DMS153 treated with DMSO at 0.1 percent for 48 hours (cell line): ENCODE measurements at regions not wholly inside any gene's neighbourhood (a gene's known extent, or its start where the extent isn't known, plus 50 kb on each side); places are given as distances from the start of the nearest gene placed in this dataset.
"Not testable (repeated sequence)": the region's sequence is repeated elsewhere in the genome, so short reads cannot be mapped to it uniquely, and the experiment has no call there.

ENCODE experiments used
- DNase-seq: peaks from one replicate; lab custom pipeline; 2025; ENCODE audit not compliant: unreplicated experiment; lab: John Stamatoyannopoulos, UW

DNA sequence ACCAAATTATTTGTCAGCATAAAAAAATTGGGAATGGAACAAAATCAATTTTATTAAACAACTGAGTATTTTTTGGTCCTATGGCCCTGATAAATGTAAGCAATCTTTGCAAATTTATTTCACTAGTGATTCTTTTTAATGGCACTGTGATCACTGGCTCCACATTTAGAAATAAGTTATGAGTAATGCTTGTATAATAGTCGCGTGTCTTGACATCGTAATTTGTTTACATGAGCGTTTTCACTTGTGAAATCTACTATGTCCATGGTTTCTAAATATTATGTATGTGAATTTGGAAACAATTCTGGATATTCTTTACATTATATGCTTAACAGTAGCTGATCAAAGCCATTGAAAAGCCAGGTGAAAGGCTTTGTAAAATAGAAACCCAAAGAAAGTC lies 817.5 kb downstream of the EFNA5 start:
- no peak for DNase-seq

DNA sequence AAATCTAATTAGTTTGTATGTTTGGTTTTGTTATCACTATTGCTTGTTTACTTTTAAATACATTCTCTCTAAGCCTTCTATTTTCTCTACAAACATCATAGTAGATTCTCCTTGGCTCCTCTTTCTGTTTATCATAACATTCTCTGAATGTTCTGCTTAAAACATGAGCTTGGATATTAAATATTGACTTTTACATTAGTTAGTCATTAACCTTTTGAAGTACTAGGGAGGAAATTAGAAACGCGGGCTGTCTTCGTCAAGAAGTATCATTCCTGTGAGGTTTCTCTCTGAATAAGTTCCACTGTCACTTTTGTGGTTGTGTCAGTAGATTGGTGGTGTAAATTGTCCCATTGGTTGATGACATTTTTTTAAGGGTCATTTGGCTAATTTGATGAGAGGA lies 821.5 kb downstream of the EFNA5 start:
- DNase-seq: no peak

DNA sequence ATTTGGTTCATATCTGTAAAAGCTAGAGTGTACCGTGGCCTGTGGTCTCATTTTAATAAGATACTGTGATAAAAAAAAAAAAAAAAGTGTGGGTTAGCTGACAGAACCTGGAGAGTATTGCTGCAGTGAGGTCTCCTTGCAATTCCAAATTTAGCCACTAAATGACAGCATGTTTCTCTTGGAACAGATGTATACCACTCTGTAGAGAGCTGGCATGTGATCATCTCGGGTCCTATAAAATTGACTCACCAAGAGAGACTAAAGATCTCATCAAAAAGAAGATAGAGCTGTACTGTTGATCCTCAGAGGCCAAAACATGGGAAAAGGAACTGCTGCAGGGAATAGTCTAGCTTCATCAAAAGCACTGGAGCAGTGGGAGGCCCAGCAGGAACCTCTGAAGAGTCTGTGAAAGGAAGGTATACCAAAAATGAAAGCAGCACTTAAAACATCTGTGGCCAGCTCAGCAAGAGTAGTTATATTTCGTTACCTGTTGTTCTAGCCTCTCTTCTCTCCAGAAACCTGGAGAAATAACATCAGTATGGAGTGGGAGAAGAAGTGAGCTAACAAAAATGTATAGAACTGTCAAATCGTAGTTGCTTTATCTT lies 826.8 kb downstream of the EFNA5 start:
- DNase-seq: no peak

DNA sequence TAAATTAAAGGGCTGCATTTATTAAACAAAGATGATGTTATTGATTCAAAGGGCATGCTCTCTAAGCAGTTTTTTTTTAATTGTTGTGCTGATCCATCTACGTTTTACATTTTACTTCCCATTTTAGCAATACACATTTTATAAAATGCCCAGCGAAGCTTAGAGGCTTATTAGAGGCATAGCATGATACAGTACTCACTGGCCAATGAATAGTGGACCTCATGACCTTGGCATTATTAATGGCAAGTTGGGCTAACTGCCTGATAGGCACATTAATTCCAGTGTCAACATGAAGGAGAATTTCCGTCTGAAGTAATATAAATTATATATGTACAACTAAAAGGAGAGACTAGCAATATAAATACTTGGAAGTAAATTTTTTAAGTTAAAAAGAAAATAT lies 837.2 kb downstream of the EFNA5 start:
- no peak for DNase-seq

DNA sequence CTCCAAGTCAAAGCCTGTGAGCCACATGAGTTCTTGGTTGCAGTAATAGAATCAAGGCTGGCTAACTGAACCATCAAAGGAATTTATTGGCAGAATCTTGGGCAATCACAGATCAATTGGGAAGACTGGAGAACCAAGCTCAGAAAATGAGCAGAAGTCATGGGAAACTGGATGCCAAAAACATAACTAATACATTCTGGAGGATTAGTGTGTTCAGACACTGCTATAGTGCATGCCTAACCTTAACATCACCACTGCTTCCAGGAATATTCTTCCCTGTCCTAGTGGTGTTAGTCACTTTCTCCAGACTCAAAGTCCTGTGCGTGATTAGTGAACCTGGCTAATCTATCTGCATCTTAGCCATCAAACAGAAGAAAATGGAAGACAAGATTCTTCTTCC lies 843.7 kb downstream of the EFNA5 start:
- no peak for DNase-seq

DNA sequence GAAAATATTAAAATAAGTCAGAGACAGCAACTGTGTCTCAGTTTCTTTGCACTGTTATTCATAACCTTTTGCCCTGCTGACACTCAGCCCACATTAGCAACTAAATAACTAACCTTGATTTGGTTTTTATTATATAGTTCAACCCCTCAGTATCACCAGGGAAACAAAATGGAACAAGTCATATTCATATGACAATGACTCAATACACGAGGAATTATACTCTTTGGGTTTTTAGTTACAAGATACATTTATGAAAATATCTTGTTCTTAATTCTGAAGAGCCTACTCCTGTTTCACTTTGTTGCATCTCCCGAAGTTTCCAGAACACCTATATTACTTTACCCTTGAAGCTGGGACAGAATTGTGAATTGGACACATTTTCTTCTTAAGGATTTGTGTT lies 845.4 kb downstream of the EFNA5 start:
- DNase-seq: no peak

DNA sequence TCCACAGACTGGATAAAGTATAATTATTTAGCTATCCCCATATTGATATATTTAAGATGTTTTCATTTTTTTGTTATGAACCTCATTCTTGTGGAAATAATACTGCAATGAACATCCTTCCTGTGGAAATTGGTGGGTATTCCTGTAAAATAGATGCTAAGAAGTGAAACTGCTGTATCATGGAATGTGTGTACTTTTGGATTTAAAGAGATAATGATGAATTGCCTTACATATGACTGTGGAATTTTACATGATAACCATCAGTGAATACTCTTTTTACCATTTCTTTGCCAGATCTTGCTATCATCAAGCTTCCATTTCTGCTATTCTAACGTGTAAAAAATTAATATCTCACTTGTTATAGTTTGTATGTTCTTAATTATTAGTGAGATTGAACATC lies 847.9 kb downstream of the EFNA5 start:
- DNase-seq: no peak

DNA sequence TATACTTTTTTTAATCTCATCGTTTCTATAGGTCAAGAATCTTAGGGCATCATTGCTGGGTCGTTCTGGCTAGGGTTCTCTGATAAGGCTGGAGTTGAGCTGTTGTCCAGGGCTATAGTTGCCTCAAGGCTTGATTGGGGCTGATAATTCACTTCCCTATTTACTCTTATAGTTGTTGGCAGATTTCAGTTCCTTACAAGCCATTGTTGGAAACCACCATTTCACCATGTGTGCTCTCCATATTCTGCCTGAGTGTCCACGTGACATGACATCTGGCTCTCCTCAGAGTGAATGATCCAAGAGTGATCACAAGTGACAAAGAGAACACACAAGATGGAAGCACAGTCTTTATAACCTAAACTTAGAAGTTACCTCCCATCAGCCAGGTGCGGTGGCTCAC lies 852.2 kb downstream of the EFNA5 start:
- no peak for DNase-seq

DNA sequence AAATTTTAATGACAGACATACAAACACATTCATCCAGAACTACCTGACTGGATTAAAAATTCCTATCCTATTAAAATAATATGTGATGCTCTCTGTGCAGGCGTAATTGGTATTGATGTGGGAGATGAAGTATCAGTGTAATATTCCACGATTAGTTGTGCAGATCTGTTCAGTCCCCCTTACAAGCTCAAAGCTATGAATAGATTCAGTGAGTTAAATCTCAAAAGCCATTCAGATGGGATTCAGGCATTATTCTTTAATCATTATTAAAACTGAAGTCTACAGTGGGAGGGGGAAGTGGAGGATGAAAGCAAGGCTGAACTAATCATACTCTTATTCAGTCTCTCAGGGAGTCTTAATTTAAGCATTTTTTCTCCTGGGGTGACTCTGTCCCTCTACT lies 855.8 kb downstream of the EFNA5 start:
- no peak for DNase-seq

DNA sequence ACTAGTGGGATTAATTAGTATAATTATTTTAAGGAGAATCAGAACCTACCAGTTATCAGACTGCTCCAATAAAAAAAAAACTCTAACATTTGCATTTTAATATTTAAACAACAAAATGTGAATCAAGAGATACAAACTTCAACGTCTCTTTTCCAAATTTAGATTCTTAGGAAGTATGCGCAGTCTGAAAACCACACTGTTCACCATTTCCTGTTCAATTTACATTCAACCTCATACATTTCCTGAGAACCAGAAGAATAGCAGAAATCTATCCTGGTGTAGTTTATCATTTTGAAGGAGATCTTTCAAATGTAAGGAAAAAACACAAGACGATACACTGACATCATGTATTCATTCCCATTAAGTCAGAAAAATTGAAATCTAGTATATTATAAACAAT lies 869.2 kb downstream of the EFNA5 start:
- no peak for DNase-seq

DNA sequence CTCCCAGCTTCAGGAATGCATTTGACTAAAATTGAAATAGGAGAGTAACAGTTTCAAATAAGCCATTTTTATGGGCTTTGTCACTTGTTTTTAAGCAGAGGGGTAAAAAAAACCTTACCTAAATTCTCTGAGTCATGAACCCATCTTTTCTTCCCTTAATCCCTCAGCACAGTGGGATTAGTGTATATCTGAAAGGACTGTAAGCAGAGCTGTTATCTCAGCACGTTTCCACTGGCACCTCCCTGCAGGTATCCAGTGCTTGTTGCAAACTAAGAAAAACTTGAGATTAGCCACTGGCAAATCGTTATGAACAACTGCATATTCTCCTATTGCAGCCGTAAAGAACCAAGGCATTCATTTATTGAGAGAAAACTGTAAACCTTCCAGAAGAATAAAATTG lies 872.7 kb downstream of the EFNA5 start:
- no peak for DNase-seq

DNA sequence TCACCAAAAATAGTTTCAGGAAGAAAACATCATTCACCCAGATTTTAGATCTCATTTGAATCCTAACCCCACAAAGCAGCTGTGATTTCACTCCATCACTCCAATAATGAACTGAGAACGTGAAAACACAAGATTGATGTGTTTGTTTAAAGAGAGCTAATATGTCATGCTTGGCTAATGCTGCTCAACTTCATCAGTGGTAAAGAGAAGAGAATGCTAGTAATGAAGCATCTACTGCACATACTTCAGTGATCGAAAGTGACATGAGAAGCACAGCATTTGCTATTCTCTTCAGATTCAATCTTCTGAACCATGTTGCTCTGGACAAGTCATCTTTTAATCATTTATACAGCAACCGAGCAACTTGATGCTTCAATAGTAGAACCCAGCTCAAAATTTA lies 874.7 kb downstream of the EFNA5 start:
- DNase-seq: no peak

DNA sequence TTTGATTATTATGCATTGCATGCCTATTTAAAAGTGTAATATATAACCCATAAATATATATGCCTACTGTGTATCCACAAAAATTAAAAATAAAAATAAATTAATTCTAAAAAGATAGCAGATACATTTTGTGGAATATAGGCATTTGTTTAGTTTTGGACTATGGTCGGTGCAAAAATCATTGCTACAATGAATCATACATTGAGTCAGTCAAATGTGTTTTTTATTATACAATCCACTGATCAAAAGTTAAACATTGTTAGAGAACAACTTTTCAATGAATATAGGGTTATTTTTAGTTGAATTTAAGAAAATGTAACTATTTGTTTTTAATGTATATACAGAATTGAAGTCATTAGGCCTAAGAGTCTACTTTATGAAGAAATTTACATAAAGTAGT lies 885.9 kb downstream of the EFNA5 start:
- no peak for DNase-seq

DNA sequence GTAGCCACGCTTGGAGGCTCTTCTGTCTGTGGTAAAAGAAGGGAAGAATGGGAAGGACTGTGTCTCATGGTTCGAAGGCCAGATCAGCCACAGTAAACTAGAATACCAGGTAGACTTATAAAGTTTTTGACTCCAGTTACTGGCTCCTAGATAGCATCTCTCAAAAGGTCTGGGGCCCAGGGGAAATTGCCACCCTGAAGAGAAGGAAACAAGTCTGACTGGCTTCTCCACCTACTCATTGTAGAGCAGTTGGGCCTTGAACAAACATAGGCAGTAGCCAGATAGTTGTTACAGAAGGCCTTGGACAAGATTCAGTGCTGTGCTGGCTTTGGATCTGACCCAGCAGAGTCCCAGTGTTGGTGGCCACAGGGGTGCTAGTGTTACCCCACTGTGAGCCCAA lies 890.4 kb downstream of the EFNA5 start:
- DNase-seq: no peak

DNA sequence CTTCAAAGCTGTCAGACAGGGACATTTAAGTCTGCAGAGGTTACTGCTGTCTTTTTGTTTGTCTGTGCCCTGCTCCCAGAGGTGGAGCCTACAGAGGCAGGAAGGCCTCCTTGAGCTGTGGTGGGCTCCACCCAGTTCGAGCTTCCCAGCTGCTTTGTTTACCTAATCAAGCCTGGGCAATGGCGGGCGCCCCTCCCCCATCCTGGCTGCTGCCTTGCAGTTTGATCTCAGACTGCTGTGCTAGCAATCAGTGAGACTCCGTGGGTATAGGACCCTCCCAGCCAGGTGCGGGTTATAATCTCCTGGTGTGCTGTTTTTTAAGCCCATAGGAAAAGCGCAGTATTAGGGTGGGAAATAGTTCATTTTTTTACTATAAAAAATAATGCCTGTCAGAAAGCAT lies 894.2 kb downstream of the EFNA5 start:
- DNase-seq: not testable (repeated sequence)

DNA sequence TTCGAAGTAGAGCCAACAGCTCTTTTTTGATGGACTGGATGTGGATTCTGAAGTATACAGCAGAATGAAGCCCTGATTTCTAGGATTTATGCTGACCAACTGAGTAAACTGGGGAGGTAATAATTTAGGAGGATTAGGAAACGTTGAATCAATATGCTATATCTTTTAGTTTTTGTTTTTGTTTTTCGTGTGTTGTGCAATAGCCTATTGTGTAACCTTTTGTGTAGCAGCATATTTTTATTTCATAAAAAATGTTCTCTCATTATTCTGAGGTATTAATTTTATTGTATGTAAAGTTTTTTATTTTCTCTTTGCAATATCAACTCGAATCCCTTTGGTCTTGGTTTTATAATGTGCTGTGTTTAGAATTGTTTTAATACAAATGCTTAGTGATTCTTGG lies 902.3 kb downstream of the EFNA5 start:
- no peak for DNase-seq

DNA sequence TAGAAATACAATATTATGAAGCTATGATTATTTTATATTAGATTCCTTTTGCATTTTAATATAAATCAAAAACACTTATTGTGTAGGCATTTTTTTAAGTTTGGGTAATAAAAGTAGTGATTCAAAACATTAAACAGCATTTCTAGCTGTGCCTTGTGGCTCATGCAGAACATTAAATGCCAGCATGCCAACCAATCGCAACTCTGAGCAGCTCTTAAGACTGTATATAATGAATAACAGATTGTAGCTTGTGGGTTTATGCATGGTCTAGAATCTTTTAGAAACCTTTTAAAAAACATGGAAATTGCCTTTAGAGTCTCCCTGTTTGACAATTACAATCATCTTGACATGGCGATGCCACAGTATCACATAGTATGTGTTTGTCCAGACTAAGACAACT lies 903.8 kb downstream of the EFNA5 start:
- DNase-seq: no peak

DNA sequence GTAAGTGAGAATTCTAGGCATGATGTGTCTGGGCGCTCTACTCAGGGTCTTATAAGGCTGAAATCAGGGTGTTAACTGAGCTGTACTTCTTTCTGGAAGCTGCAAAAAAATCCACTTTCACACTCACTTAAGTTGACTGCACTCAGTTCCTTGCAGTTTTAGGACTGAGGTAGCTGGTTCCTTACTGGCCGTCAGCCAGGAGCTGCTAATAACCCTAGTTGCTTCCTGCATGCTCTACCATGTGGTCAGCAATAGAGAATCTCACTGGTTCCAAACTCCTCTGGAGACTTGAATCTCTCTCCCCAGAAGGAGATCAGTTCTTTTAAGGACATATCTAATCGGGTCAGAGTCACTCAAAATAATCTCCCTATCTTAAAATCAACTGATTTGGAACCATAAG lies 911.2 kb downstream of the EFNA5 start:
- DNase-seq: no peak

DNA sequence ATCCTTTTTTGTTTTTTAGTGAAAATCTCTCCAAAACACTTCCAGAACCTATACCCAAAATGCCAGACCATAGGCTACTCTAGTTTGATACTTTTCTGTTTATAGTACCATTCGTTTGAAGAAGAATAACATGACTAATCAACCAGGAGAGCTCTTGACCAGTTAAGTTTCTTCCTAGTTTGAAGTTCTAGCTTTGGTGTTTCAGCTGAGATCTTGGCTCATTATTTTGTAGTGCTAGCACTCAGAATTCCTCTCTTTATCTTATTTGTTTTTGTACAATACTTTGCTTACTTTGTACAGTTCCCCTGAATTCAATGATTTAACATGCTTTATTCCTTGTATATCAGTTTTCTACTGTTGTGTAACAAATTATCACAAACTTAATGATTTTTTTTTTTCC lies 911.6 kb downstream of the EFNA5 start:
- DNase-seq: no peak

DNA sequence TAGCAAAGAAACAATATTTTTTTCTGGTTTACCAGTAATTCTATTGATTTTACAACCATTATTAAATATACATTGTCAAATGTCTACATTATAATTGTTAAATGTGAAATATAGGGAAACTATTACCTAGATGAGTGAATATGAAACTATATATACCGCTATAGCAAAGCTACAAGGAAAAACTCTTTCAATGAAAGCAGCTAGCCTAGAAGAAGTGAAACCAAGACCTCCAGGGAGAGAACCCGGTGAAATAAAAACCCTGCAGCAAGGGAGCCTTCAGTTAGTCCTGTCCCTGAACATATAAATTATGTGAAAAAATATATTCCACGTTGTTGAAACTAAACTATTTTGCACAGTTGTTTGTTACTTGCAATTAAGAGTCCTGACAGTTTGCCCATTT lies 913.1 kb downstream of the EFNA5 start:
- DNase-seq: no peak

DNA sequence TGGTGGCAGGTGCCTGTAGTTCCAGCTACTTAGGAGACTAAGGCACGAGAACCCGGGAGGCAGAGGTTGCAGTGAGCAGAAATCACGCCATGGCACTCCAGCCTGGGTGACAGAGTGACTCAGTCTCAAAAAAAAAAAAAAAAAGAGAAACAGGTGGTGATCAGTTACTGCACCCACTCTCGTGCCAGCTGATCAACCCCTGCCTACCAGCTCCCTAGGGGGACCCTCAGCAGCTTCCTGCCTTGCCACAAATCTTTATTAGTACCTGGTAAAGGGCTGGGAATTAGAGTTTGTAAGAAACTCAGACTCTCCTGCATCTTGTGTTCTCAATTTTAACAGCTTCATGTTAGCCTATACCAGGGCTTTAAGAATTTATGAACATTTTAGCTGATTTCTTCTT lies 914.9 kb downstream of the EFNA5 start:
- no peak for DNase-seq

DNA sequence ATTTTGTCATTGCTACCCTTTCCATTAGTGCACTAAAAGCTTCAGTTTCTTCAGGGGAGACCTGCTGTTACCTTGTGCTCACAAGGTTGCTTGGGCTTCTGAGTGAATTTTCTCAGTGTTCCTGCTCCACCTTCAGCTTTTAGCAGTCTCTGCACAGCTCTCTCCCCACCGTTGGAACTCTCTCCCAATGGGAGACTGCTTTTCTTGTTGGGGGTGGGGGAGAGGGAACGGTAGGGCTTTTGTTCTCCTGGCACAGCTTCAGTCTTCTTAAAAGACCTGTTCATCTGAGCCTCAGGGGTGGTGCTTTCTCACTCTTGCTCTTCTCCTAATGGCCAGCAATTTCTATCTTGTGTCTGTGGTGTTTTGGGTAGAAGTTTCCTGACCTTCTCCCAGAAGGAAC lies 915.7 kb downstream of the EFNA5 start:
- no peak for DNase-seq

DNA sequence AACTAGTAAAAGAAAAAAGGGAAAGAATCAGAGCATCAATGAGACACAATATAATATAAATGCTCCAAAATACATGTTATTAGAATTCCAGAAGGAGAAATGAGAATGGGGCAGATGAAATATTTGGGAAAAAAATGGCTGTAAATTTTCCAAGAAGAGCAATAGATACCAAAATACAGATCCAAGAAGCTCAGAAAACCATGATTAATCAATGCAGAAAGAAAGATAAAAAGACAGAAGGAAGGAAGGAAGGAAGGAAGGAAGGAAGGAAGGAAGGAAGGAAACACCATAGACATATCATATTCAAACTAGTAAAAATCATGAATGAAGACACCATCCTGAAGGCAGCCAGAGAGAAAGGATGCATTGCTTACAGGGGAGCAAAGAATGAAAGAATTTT lies 920.9 kb downstream of the EFNA5 start:
- no peak for DNase-seq

DNA sequence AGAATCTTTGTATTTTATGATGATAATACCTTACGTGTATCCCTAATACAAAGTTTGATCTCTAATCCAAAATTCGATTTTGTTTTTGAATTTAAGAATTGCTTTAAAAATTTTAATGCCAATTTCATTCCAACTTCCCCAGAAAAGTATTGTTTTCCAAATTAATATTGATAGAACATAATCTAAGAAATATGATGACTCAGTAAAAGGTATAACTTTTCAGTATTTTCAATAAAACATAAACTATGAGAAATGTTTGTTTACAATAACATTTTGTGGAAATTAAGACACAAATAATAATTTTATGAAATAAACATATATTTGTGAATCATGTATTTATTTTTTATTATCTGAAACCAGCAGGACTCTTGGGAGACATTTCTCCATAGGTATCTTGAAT lies 931.6 kb downstream of the EFNA5 start:
- no peak for DNase-seq
